GM12801 (cell line): ENCODE measurements at regions not wholly inside any gene's neighbourhood (a gene's known extent, or its start where the extent isn't known, plus 50 kb on each side); places are given as distances from the start of the nearest gene placed in this dataset.

Source experiments
- TF ChIP-seq, protein P1 (sequence below): IDR thresholded peaks from one replicate; pipeline ENCODE4 v1.5.1; 2011; ENCODE audit warnings: control low read depth; ENCODE audit not compliant: insufficient read length; ENCODE audit errors: extremely low read depth

DNA sequence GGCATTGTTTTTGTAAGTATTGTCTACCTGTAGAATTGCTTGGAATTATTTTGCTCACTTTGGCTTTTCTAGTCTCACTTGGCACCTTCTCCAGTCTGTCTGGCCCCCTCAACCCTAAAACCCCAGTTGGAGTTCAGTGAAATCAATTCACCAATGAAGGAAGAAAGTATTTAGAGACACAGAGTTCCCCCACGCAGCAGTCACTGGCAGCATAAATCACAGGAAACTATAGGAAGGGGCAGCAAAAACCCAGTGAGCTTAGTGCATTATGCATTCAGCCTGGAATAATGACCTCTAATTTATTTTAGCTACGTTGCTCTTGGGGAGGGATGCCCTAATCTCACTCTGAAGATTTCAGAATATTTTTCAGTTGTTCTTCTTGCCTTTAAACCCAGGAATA, 204.7 kb upstream of the BLID start:
- TF ChIP-seq, protein P1, sequence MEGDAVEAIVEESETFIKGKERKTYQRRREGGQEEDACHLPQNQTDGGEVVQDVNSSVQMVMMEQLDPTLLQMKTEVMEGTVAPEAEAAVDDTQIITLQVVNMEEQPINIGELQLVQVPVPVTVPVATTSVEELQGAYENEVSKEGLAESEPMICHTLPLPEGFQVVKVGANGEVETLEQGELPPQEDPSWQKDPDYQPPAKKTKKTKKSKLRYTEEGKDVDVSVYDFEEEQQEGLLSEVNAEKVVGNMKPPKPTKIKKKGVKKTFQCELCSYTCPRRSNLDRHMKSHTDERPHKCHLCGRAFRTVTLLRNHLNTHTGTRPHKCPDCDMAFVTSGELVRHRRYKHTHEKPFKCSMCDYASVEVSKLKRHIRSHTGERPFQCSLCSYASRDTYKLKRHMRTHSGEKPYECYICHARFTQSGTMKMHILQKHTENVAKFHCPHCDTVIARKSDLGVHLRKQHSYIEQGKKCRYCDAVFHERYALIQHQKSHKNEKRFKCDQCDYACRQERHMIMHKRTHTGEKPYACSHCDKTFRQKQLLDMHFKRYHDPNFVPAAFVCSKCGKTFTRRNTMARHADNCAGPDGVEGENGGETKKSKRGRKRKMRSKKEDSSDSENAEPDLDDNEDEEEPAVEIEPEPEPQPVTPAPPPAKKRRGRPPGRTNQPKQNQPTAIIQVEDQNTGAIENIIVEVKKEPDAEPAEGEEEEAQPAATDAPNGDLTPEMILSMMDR, result no peak

GRCh38 chr11:122319691-122320620, 203.9 kb upstream of the BLID start:
- TF ChIP-seq, protein P1, result no peak

GRCh38 chr11:122319085-122319484, 203.1 kb upstream of the BLID start:
- TF ChIP-seq, protein P1, result no peak

GRCh38 chr11:122317305-122317704, 201.3 kb upstream of the BLID start:
- TF ChIP-seq, protein P1, result no peak

- TF ChIP-seq, protein P1, result no peak
Measured at GRCh38 chr11:122313581-122313980, 197.6 kb upstream of the BLID start.

GRCh38 chr11:122311216-122311755, 195.3 kb upstream of the BLID start:
- TF ChIP-seq, protein P1, result no peak

DNA sequence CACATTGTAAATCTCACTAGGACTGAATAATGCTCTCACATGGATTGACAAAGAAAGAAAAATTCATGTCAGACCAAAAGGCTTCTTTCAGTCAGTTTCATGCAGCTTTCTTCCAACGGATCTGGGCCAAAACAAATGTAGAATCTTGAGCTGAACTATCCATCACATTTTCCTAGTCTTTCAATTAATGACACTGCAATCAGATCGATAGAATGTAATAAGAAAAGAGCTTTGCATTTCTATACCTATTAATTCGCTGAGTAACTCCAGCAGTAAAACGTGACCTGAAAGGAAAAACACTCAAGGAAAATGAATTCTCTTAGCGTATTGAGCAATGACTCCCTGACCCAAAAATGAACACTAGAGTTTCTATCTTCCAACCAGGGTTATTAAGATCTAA, 194.8 kb upstream of the BLID start:
- TF ChIP-seq, protein P1, result no peak
